ENCODE measurements at regions not wholly inside any gene's neighbourhood (a gene's known extent, or its start where the extent isn't known, plus 50 kb on each side); places are given as distances from the start of the nearest gene placed in this dataset.

- DNase-seq: peak in 2 of 3 donors; percentile 47 to 61
- no peak overlapping the region for H3K27ac ChIP-seq
- H3K27me3 ChIP-seq: no peaks in the 10 kb centered on the region
- no peaks in the 10 kb centered on the region for H3K4me1 ChIP-seq
- no peaks in the 10 kb centered on the region for H3K9me3 ChIP-seq
- no peak overlapping the region for H3K4me3 ChIP-seq
- H3K36me3 ChIP-seq: no peaks in the 10 kb centered on the region
- peak in 5 of 6 experiments; percentile 38 to 79 (median 72) for TF ChIP-seq CTCF (IDR thresholded peaks at IDR 0.05)
- no peak for TF ChIP-seq POLR2A (IDR thresholded peaks at IDR 0.05)
These were observed 194.0 kb downstream of the GASK1B start for GRCh38 chr4:157978680-157979361.

GRCh38 chr4:157977086-157977485 is 195.7 kb downstream of the GASK1B start:
- H3K27me3 ChIP-seq: no peaks in the 10 kb centered on the region
- no peak for DNase-seq
- no peaks in the 10 kb centered on the region for H3K4me1 ChIP-seq
- H3K27ac ChIP-seq: no peak overlapping the region
- H3K36me3 ChIP-seq: no peaks in the 10 kb centered on the region
- H3K4me3 ChIP-seq: no peak overlapping the region
- TF ChIP-seq POLR2A (IDR thresholded peaks at IDR 0.05) (no peak), CTCF (IDR thresholded peaks at IDR 0.05) (no peak)
- no peaks in the 10 kb centered on the region for H3K9me3 ChIP-seq

- TF ChIP-seq CTCF (IDR thresholded peaks at IDR 0.05) (no peak), POLR2A (IDR thresholded peaks at IDR 0.05) (no peak)
- Histone ChIP-seq H3K27ac (no peak overlapping the region), H3K4me1 (no peaks in the 10 kb centered on the region), H3K27me3 (no peaks in the 10 kb centered on the region), H3K4me3 (no peak overlapping the region), H3K36me3 (no peaks in the 10 kb centered on the region), H3K9me3 (no peaks in the 10 kb centered on the region)
- DNase-seq: no peak
These were observed 199.5 kb downstream of the GASK1B start for GRCh38 chr4:157973297-157973696.

- Histone ChIP-seq H3K4me1 (no peaks in the 10 kb centered on the region), H3K4me3 (no peak overlapping the region), H3K36me3 (no peaks in the 10 kb centered on the region), H3K9me3 (no peaks in the 10 kb centered on the region), H3K27ac (no peak overlapping the region), H3K27me3 (no peaks in the 10 kb centered on the region)
- DNase-seq: no peak
- TF ChIP-seq POLR2A (IDR thresholded peaks at IDR 0.05) (no peak), CTCF (IDR thresholded peaks at IDR 0.05) (no peak)
These were observed 208.4 kb downstream of the GASK1B start for GRCh38 chr4:157964463-157964862.

- no peak for TF ChIP-seq POLR2A (IDR thresholded peaks at IDR 0.05)
- no peak for TF ChIP-seq CTCF (IDR thresholded peaks at IDR 0.05)
- Histone ChIP-seq H3K4me1 (no peaks in the 10 kb centered on the region), H3K4me3 (no peak overlapping the region), H3K36me3 (no peaks in the 10 kb centered on the region), H3K27ac (no peak overlapping the region), H3K27me3 (no peaks in the 10 kb centered on the region), H3K9me3 (no peaks in the 10 kb centered on the region)
- DNase-seq: no peak
These were observed 211.4 kb downstream of the GASK1B start for GRCh38 chr4:157961229-157961990.
